SK-N-MC (cell line): ENCODE measurements at regions not wholly inside any gene's neighbourhood (a gene's known extent, or its start where the extent isn't known, plus 50 kb on each side); places are given as distances from the start of the nearest gene placed in this dataset.

ENCODE experiments used
- DNase-seq: peaks from one replicate; pipeline ENCODE4 v3.0.0-alpha.2; 2011; ENCODE audit warnings: low read depth, low spot score
- H3K27ac ChIP-seq: fragments of 200-600 bp; sonication (generic); 2 replicates; pipeline ENCODE4 v1.5.1; 2016; ENCODE audit warnings: mixed run types
- H3K36me3 ChIP-seq: fragments of 200-600 bp; sonication (generic); 2 replicates; pipeline ENCODE4 v1.6.1; 2017; ENCODE audit warnings: antibody characterized with exemption, low read length, mixed read lengths; ENCODE audit not compliant: insufficient read depth
- H3K4me3 ChIP-seq: fragments of 200-600 bp; sonication (generic); 2 replicates; pipeline ENCODE4 v1.5.1; 2016
- H3K9ac ChIP-seq: fragments of 200-600 bp; sonication (generic); 2 replicates; pipeline ENCODE4 v1.8.0; 2017; ENCODE audit warnings: mixed run types, mixed read lengths; ENCODE audit not compliant: insufficient read length
- H3K9me3 ChIP-seq: fragments of 200-600 bp; sonication (generic); 2 replicates; pipeline ENCODE4 v1.6.1; 2017; ENCODE audit warnings: low read depth, mild to moderate bottlenecking, antibody characterized with exemption, low read length, moderate library complexity, mixed read lengths
- EZH2 ChIP-seq: fragments of 200-600 bp; sonication (generic); IDR thresholded peaks from one replicate; pipeline ENCODE4 v1.6.1; 2017; ENCODE audit warnings: antibody characterized with exemption
- FOXP2 ChIP-seq: optimal IDR thresholded peaks from 2 replicates; pipeline ENCODE3; 2011; ENCODE audit warnings: mild to moderate bottlenecking, moderate library complexity; ENCODE audit not compliant: insufficient read depth; ENCODE audit errors: extremely low read length, control extremely low read depth
- POLR2AphosphoS5 ChIP-seq: IDR thresholded peaks from 2 replicates; pipeline ENCODE4 v1.6.1; 2012; ENCODE audit warnings: mild to moderate bottlenecking, low read depth, low read length, borderline replicate concordance

GRCh38 chr17:77437017-77437416 lies 296.2 kb downstream of the SEC14L1 start:
- TF ChIP-seq POLR2AphosphoS5: peak; percentile 19; the same call in 1 of the 2 replicates
- TF ChIP-seq EZH2: no peak
- TF ChIP-seq FOXP2: no peak
- H3K36me3 ChIP-seq: no peaks in the 10 kb centered on the region
- H3K9ac ChIP-seq: no peak overlapping the region
- no peaks in the 10 kb centered on the region for H3K9me3 ChIP-seq
- peak overlapping the region; percentile 68 for H3K4me3 ChIP-seq
- DNase-seq: peak; percentile 39
- H3K27ac ChIP-seq: peak overlapping the region; percentile 90

GRCh38 chr17:77437747-77438146 lies 297.0 kb downstream of the SEC14L1 start:
- H3K9me3 ChIP-seq: no peaks in the 10 kb centered on the region
- no peak overlapping the region for H3K9ac ChIP-seq
- no peak overlapping the region for H3K27ac ChIP-seq
- H3K36me3 ChIP-seq: no peaks in the 10 kb centered on the region
- TF ChIP-seq FOXP2 (no peak), EZH2 (no peak), POLR2AphosphoS5 (no peak)
- no peak for DNase-seq
- no peak overlapping the region for H3K4me3 ChIP-seq

GRCh38 chr17:77438241-77439188 lies 297.7 kb downstream of the SEC14L1 start:
- H3K36me3 ChIP-seq: no peaks in the 10 kb centered on the region
- H3K9me3 ChIP-seq: no peaks in the 10 kb centered on the region
- H3K4me3 ChIP-seq: peak overlapping the region; percentile 20; the same call in 1 of the 2 replicates
- no peak for TF ChIP-seq FOXP2
- TF ChIP-seq EZH2: no peak
- TF ChIP-seq POLR2AphosphoS5: no peak
- no peak overlapping the region for H3K9ac ChIP-seq
- H3K27ac ChIP-seq: peak overlapping the region; percentile 32
- DNase-seq: no peak

GRCh38 chr17:77439189-77440018 lies 298.6 kb downstream of the SEC14L1 start:
- Histone ChIP-seq H3K9me3 (no peaks in the 10 kb centered on the region), H3K27ac (peak overlapping the region; percentile 32), H3K36me3 (no peaks in the 10 kb centered on the region), H3K9ac (no peak overlapping the region), H3K4me3 (peak overlapping the region; percentile 20)
- peak; percentile 81 for DNase-seq
- TF ChIP-seq POLR2AphosphoS5 (peak; percentile 79; the same call in 1 of the 2 replicates), FOXP2 (peak; percentile 7), EZH2 (no peak)

- TF ChIP-seq FOXP2: no peak
- H3K27ac ChIP-seq: peak overlapping the region; percentile 88
- no peak overlapping the region for H3K9ac ChIP-seq
- H3K9me3 ChIP-seq: no peaks in the 10 kb centered on the region
- H3K36me3 ChIP-seq: no peaks in the 10 kb centered on the region
- no peak for DNase-seq
- H3K4me3 ChIP-seq: no peak overlapping the region
Measured at GRCh38 chr17:77440560-77440981, 299.8 kb downstream of the SEC14L1 start.

- H3K36me3 ChIP-seq: no peaks in the 10 kb centered on the region
- TF ChIP-seq POLR2AphosphoS5 (no peak), FOXP2 (peak; percentile 42)
- peak; percentile 51 for DNase-seq
- H3K4me3 ChIP-seq: peak overlapping the region; percentile 36
- no peaks in the 10 kb centered on the region for H3K9me3 ChIP-seq
- no peak overlapping the region for H3K9ac ChIP-seq
- peak overlapping the region; percentile 88 for H3K27ac ChIP-seq
Measured at GRCh38 chr17:77441130-77441920, 300.6 kb downstream of the SEC14L1 start.

- DNase-seq: no peak
- no peaks in the 10 kb centered on the region for H3K36me3 ChIP-seq
- no peak overlapping the region for H3K9ac ChIP-seq
- H3K4me3 ChIP-seq: no peak overlapping the region
- H3K9me3 ChIP-seq: no peaks in the 10 kb centered on the region
- TF ChIP-seq POLR2AphosphoS5 (no peak), EZH2 (no peak), FOXP2 (no peak)
- H3K27ac ChIP-seq: no peak overlapping the region
Measured at GRCh38 chr17:77441940-77442339, 301.2 kb downstream of the SEC14L1 start.

GRCh38 chr17:77442976-77443747 lies 302.4 kb downstream of the SEC14L1 start:
- no peak for DNase-seq
- Histone ChIP-seq H3K27ac (no peak overlapping the region), H3K36me3 (no peaks in the 10 kb centered on the region), H3K4me3 (no peak overlapping the region), H3K9me3 (no peaks in the 10 kb centered on the region), H3K9ac (no peak overlapping the region)
- no peak for TF ChIP-seq EZH2
